Liver (tissue), 3 donors: ENCODE measurements at regions not wholly inside any gene's neighbourhood (a gene's known extent, or its start where the extent isn't known, plus 50 kb on each side); places are given as distances from the start of the nearest gene placed in this dataset.

Experiments
- ATF3 ChIP-seq: IDR thresholded peaks from 2 replicates; pipeline ENCODE4 v1.6.1; 2016; ENCODE audit warnings: antibody characterized with exemption
- CTCF ChIP-seq: fragments of 150-350 bp; IDR thresholded peaks from 2 replicates; pipeline ENCODE4 v1.5.1; 2017; ENCODE audit warnings: improper control_type of control experiment, low read depth, low read length; ENCODE audit not compliant: missing input control
- EGR1 ChIP-seq, 2 donors: IDR thresholded peaks; 2 replicates each; pipeline ENCODE4 v1.6.1; 2016 to 2018; ENCODE audit warnings: antibody characterized with exemption in 2 of 2, low read depth in 2 of 2
- NR2F2 ChIP-seq: IDR thresholded peaks from 2 replicates; pipeline ENCODE4 v1.6.1; 2016; ENCODE audit warnings: antibody characterized with exemption
- donor health status: healthy.
- donor health status: healthy.

GRCh38 chr3:30314757-30315325 is 291.6 kb upstream of the TGFBR2 start:
- no peak for TF ChIP-seq ATF3
- TF ChIP-seq EGR1 (IDR thresholded peaks at IDR 0.05; ENCODE audit: low read depth in 2 of 2), result no peak
- no peak for TF ChIP-seq CTCF
- TF ChIP-seq NR2F2, result no peak
